GDM1 (cell line): ENCODE measurements at regions not wholly inside any gene's neighbourhood (a gene's known extent, or its start where the extent isn't known, plus 50 kb on each side); places are given as distances from the start of the nearest gene placed in this dataset.

Source experiments
- DNase-seq: peaks from one replicate; lab custom pipeline; 2025; lab: John Stamatoyannopoulos, UW

DNA sequence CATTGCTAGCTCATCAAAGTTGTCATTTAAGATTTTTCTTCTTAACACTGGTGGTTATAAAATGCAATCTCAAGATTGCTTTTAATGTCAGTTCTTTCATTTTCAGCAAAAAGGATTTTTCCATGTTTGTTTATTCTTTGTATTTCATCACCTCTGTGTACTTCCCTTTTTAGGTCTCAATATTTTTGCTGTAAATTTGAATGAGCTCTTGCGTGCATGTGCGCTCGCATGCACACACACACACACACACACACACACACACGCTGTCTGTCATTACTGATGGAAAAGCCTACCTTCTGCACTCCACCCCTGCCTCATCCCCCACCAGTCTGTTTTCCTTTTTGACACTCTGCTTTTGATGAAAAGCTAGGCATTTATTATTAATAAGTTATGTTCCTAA lies 85.3 kb upstream of the FYN start:
- no peak for DNase-seq

DNA sequence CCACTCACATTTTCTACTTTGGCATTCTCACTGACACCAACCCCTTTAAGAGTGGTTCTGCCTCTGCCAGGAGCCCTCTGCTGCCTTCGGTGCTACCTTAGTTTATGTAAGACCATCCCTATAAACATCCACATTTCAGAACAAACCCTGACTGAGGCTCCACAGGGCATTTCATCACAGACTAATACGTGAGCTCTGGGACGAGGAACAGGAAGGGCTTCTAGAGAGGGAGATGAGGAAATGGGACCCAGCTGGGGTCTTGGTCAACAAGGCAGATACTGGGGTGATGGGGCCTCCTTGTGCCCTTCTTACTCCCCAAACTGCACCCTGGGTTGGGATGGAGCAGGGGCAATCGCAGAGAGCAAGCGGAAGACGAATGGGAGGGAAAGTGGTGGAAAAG lies 86.5 kb upstream of the FYN start:
- DNase-seq = no peak

- no peak for DNase-seq
These were observed 86.8 kb upstream of the CCN6 start for GRCh38 chr6:111967131-111967530.

DNA sequence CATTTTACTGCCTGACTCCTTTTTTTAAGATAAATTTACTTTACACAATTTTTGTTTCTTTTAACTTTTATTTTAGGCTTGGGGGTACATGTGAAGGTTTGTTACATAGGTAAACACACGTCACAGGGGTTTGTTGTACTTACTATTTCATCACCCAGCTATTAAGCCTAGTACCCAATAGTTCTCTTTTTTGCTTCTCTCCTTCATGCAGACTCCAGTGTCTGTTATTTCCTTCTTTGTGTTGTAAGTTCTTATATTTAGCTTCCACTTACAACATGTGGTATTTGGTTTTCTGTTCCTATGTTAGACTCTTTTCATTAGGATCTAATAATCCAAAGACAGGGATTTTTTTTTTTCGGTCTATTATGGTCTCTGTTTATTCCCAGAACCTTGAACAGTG lies 83.5 kb upstream of the CCN6 start:
- DNase-seq = no peak

DNA sequence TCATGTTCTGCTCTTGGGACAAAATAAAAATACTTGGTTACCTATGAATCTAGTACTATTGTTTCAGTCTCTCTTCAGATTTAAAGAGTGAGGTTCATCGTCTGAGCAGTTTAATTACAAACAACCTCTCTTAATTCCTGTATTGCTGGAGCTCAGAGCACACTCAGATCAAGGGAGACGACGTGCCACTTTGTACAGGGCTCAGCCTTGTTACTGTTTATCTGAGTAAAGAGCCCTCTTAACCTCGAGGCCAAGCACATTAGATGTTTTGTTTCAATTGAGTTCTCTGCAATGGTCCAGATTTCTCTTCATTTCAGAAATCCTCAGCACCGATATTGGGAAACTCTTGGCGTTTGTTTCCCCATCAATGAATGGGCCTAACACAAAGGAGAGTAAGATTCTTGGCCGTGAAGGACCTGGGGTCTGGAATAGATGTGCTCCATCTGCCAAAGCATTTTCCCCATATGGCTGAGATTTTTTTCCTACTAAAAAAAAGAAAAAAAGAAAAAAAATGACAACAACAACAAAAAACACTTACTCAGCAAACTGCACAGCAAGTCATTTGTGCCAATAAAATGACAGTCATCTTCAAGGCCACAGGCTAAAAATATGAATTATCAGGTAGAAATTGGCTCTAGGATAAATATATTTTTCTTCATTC lies 82.6 kb upstream of the CCN6 start:
- no peak for DNase-seq

DNA sequence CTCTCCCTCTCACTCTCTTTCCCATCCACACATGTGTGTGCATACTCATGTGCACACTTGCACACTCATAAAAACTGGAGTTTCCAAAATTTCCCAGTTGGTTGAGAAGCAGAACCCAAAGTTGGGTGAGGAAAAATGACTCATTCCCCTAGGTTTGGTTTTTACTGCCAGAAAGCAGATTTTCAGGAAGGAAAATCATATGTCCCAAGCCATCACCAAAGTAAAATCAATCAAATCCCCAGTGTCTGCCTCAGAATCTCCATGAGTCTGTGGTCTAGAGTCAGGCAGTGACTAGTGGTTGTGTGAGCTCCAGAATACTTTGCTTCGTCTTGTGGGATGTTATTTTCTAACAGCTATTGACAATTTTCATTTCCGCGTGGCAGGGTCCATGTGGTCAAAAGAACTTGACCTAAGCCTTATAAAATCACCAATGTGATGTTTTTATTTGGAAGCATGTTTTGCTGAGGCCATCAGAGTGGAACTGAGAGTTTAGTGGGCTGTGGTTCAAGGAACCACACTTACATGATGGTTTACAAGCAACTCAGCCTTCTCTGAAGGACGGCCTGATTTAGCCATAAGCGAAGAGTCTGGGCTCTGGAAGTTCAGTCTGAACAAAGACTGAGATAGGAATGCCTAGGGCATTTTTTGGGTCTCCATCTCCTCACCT lies 81.9 kb upstream of the CCN6 start:
- no peak for DNase-seq

GRCh38 chr6:111972745-111973117 lies 81.2 kb upstream of the CCN6 start:
- no peak for DNase-seq

DNA sequence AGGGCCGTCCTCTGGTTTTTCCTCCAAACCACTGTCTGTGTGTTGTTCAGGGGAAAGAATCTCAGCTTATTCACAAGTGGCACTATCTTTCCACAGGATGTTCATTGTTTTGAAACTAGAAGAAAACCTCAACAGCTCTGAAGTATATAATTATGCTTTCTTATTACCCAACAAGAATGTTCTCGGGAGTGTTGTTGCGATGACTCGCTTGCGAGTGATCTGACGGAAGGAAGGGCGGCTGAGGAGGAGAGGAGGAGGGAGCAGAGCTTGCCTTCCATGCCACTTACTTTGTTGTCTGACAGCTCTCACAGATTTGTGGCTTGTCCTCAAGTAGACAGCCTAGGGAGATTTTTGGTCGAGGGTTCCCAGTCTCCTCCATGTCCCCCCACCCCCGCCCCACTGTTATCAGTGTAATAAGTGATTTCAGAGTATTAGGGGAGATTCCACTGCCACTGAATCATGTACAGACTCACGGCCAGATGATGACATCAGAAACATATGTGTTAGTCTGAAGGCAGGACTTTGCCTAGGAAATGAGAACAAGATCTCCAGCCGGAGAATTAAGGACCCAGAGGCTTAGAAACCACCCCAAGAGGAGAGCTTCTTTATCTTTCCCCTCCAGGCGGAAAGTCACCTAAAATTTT lies 80.7 kb upstream of the CCN6 start:
- DNase-seq = no peak

DNA sequence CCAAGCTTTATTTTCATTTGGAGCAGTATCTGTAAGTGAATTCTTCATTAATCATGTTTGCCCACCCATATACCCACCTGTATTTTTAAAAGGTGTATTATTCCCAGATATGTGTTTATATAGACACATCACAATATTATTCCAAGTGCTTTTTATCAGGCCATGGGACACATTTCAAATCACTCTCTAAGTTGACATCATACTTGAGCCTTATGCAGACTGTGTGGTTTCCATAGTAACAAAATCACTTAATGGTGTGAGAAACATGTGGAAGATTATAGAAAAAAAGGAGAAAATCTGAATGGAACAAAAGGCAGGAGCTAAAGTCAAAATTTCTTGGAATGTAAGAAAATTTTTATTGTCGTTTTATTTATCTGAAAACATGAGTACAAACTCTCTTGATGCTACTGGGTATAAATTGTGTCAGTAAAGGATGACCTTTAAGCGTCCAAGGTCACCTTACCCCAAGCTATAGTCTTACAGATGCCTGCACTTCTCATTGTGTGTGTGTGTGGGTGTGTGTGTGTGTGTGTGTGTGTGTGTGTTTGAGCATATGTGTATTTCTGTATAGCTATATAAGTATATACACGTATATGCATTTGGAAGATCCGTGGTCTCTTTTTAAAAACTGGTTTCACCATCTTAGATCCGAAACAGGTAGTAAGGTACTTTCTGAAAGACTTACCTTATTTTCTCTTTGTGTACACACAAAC lies 79.8 kb upstream of the CCN6 start:
- DNase-seq = no peak

DNA sequence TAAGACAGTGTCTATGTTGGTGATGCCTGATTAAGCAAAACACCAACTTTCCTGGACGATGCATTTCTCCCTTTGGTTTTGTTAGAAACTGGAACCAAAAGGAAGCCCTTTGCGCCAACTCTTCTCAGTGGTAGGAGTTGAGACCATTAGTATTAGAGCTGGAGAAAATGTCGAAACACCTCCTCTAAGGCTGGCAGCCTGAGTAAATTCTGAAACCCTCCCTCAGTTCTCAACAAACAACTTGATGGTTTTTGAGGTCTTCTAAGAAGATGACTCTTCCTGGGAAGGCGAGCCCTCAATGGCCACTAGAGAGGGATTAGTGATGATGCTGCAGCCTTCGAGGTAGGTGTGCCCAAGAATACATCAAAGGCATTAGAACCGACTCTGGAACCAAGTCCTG lies 78.4 kb upstream of the CCN6 start:
- DNase-seq = no peak

DNA sequence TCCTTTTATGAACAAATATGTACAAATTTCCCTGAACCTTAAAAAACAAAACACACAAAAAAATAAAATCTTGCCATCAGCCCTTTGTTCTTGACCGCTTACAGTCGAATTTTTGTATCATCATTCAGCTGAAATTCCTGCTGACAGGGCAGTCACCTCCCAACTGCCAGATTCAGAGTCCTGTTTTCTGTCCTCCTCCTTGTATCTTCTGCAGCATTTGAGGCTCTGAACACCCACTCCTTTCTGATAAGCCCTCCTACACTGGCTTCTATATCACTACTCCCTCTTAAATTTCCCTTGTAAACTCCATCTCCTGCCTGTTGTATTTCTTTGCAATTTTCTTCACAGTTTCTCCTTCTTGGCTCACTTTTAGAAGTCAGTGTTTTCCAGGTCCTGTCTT lies 77.8 kb upstream of the CCN6 start:
- DNase-seq = no peak

GRCh38 chr6:111978532-111979149 lies 75.3 kb upstream of the CCN6 start:
- no peak for DNase-seq

GRCh38 chr6:111979633-111980032 lies 74.3 kb upstream of the CCN6 start:
- no peak for DNase-seq

DNA sequence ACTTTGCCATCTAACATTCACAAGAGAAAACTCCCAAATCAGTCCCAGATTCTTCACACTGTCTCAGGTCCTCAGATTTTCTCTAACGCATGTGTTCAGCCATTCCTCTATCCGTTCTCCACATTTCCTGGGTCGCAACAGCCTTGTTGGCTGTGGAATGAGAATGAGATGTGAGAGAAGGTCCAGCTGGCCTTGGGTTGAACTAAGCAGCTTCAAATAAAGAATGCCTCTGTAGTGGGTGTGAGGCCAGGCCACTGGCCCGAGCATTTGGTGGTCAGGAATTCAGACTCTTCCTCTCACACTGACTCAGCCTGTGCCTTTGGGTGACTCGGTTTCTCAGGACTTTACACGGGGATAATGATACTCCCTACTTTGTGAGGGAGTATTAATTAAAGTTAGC lies 73.8 kb upstream of the CCN6 start:
- no peak for DNase-seq

- DNase-seq = no peak
These were observed 72.7 kb upstream of the CCN6 start for GRCh38 chr6:111980971-111981840.

- DNase-seq = no peak
These were observed 71.2 kb upstream of the CCN6 start for GRCh38 chr6:111982681-111983080.

- DNase-seq = no peak
These were observed 70.7 kb upstream of the CCN6 start for GRCh38 chr6:111983193-111983592.

- DNase-seq = no peak
These were observed 69.8 kb upstream of the CCN6 start for GRCh38 chr6:111984081-111984480.

GRCh38 chr6:111984516-111985201 lies 69.2 kb upstream of the CCN6 start:
- DNase-seq = no peak

DNA sequence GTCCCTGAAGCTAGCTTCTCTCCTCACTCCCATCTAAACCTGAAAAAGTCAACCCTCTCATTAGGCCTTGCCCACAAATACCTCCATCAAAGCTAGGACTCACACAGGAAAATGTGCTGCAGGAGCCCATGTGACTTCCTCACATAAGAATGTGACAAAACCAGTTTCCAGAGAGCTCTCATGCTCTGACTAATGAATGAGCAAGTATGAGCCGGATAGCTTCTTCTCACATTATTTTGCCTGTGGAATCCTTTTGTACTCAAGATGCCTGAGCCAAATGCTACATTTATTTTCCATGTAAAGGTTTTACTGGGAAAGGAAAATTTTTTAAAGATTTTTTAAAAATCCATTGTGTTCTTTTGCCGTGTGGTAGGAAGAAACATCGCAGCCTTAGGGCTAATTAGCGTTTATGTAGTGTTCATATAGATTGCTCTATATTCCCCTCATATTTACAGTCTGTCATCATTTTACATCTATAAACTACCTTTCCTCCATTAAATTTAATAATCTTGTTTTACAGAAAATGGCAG lies 68.6 kb upstream of the CCN6 start:
- DNase-seq = no peak

- no peak for DNase-seq
These were observed 67.3 kb upstream of the CCN6 start for GRCh38 chr6:111986651-111987050.
